ENCODE measurements at regions not wholly inside any gene's neighbourhood (a gene's known extent, or its start where the extent isn't known, plus 50 kb on each side); places are given as distances from the start of the nearest gene placed in this dataset.
"Not testable (repeated sequence)": the region's sequence is repeated elsewhere in the genome, so short reads cannot be mapped to it uniquely, and the experiment has no call there.

DNA sequence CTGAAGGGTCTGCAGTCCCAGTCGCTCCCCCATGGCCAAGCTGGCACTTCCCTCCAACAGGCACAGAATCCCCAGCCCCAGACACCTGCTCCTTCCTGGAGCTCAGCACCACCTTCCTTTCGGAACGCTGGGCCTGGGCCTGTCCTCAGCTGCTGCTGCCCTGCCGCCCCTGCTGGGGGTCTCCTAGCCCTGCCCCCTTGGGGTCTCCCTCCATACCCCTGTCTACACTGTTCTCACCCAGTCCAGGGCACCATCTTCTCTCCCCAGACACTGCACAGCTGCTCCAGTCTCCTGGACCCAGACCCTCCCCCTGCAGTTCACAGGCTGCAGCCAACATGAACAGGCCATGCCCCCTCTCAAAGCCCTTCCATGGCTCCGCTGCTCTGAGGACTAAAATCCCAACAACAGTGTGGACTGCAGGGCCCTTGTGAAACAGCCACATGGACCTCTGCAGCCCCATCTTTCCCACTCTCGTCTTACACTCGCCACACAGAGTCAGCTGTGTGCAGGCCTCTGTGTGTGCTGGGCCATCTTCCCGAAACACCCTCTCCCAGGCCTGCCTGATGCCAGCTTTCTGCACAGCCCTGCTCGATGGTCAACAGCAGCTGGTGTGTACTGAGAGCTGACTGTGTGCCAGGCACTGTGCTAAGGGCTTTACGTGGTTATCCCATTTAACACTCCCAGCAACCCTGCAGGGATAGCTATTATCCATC lies 361.3 kb downstream of the MATN1 start:
- H3K4me3 ChIP-seq (ENCODE audit: insufficient read depth, low read depth, low read length, poor library complexity, severe bottlenecking); H3K36me3 ChIP-seq (ENCODE audit: control insufficient read depth, insufficient read depth, low read length); H3K9me3 ChIP-seq (ENCODE audit: control insufficient read depth, low read length); H3K4me1 ChIP-seq (ENCODE audit: control insufficient read depth, insufficient read depth, low read length, poor library complexity, severe bottlenecking); DNase-seq; H3K27me3 ChIP-seq (replicated peaks; ENCODE audit: control insufficient read depth, insufficient read depth, low read length, poor library complexity, severe bottlenecking); H3K27ac ChIP-seq (ENCODE audit: insufficient read depth, low read length, poor library complexity, severe bottlenecking): not testable (repeated sequence)

- no peaks in the 10 kb centered on the region for H3K9me3 ChIP-seq (ENCODE audit: control insufficient read depth, low read length)
- H3K36me3 ChIP-seq (ENCODE audit: control insufficient read depth, insufficient read depth, low read length): no peaks in the 10 kb centered on the region
- no peaks in the 10 kb centered on the region for H3K4me1 ChIP-seq (ENCODE audit: control insufficient read depth, insufficient read depth, low read length, poor library complexity, severe bottlenecking)
- no peak for DNase-seq
- H3K27ac ChIP-seq (ENCODE audit: insufficient read depth, low read length, poor library complexity, severe bottlenecking): no peak overlapping the region
- H3K27me3 ChIP-seq (replicated peaks; ENCODE audit: control insufficient read depth, insufficient read depth, low read length, poor library complexity, severe bottlenecking): no peaks in the 10 kb centered on the region
- no peak overlapping the region for H3K4me3 ChIP-seq (ENCODE audit: insufficient read depth, low read depth, low read length, poor library complexity, severe bottlenecking)
Measured at GRCh38 chr1:30360753-30361152, 362.6 kb downstream of the MATN1 start.

GRCh38 chr1:30360281-30360680 lies 363.1 kb downstream of the MATN1 start:
- Histone ChIP-seq H3K27ac (ENCODE audit: insufficient read depth, low read length, poor library complexity, severe bottlenecking) (no peak overlapping the region), H3K9me3 (ENCODE audit: control insufficient read depth, low read length) (no peaks in the 10 kb centered on the region), H3K4me3 (ENCODE audit: insufficient read depth, low read depth, low read length, poor library complexity, severe bottlenecking) (no peak overlapping the region), H3K27me3 (replicated peaks; ENCODE audit: control insufficient read depth, insufficient read depth, low read length, poor library complexity, severe bottlenecking) (no peaks in the 10 kb centered on the region), H3K36me3 (ENCODE audit: control insufficient read depth, insufficient read depth, low read length) (no peaks in the 10 kb centered on the region), H3K4me1 (ENCODE audit: control insufficient read depth, insufficient read depth, low read length, poor library complexity, severe bottlenecking) (no peaks in the 10 kb centered on the region)
- DNase-seq: no peak

DNA sequence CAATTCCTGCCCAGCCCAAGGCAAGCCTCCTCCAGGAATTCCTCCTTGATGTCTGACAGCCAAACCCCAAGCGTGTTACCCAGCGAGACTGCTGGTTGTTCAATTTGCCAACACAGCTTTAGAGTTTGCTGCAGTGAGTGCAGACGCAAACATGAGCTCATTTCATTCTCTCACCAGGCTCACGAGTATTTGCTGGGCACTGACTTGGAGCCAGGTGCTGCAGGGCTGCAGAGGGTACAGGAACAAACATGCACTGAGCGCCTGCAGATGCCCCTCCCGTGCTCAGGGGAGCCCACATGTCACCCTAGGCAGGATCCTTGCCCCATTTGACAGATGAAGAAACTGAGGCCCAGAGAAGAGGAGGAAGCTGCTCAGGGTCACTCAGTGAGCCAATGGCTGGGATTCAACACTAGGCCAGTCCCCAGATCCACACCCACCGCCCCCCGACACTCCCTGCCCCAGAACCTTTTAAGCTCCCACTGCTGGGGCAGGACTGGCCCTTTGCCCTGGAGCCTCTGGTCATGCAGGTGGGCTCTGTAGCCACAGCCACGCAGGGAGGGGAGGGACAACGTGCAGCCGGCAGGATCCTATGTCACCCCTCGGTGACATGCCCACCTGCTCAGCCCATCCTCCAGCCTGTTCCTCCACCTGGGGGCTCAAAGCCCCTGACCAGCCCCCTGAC lies 363.7 kb downstream of the MATN1 start:
- Histone ChIP-seq H3K27ac (ENCODE audit: insufficient read depth, low read length, poor library complexity, severe bottlenecking) (no peak overlapping the region), H3K4me1 (ENCODE audit: control insufficient read depth, insufficient read depth, low read length, poor library complexity, severe bottlenecking) (no peaks in the 10 kb centered on the region), H3K9me3 (ENCODE audit: control insufficient read depth, low read length) (no peaks in the 10 kb centered on the region), H3K36me3 (ENCODE audit: control insufficient read depth, insufficient read depth, low read length) (no peaks in the 10 kb centered on the region), H3K4me3 (ENCODE audit: insufficient read depth, low read depth, low read length, poor library complexity, severe bottlenecking) (no peak overlapping the region), H3K27me3 (replicated peaks; ENCODE audit: control insufficient read depth, insufficient read depth, low read length, poor library complexity, severe bottlenecking) (no peaks in the 10 kb centered on the region)
- no peak for DNase-seq

DNA sequence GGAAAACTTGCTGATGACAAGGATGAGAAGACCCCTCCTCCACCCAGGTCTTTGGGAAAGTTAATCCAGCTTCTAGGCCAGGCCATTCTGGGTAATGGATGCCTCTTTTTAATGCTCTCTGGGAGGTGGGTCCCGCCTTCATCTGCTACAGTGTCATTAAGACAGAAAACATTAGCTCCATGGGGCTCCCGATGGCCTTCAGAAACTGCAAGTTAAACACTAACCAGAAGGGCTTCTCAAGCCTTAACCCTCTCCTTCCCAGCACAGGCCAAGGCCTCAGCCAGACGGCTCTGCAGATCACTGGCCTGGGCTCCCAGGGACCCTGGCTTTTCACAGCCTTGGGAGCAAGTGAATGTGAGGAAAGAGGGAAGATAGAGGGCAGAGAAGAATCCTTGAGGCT lies 364.9 kb downstream of the MATN1 start:
- no peaks in the 10 kb centered on the region for H3K27me3 ChIP-seq (replicated peaks; ENCODE audit: control insufficient read depth, insufficient read depth, low read length, poor library complexity, severe bottlenecking)

GRCh38 chr1:30356839-30357238 lies 366.5 kb downstream of the MATN1 start:
- Histone ChIP-seq H3K36me3 (ENCODE audit: control insufficient read depth, insufficient read depth, low read length) (no peaks in the 10 kb centered on the region), H3K4me1 (ENCODE audit: control insufficient read depth, insufficient read depth, low read length, poor library complexity, severe bottlenecking) (no peaks in the 10 kb centered on the region), H3K4me3 (ENCODE audit: insufficient read depth, low read depth, low read length, poor library complexity, severe bottlenecking) (no peak overlapping the region), H3K9me3 (ENCODE audit: control insufficient read depth, low read length) (no peaks in the 10 kb centered on the region), H3K27ac (ENCODE audit: insufficient read depth, low read length, poor library complexity, severe bottlenecking) (no peak overlapping the region), H3K27me3 (replicated peaks; ENCODE audit: control insufficient read depth, insufficient read depth, low read length, poor library complexity, severe bottlenecking) (no peaks in the 10 kb centered on the region)
- DNase-seq: no peak

More for the DNA sequence above, 364.9 kb downstream of the MATN1 start:
- H3K4me1 ChIP-seq (ENCODE audit: control insufficient read depth, insufficient read depth, low read length, poor library complexity, severe bottlenecking): no peaks in the 10 kb centered on the region
- DNase-seq: no peak
- no peak overlapping the region for H3K4me3 ChIP-seq (ENCODE audit: insufficient read depth, low read depth, low read length, poor library complexity, severe bottlenecking)
- no peaks in the 10 kb centered on the region for H3K9me3 ChIP-seq (ENCODE audit: control insufficient read depth, low read length)
- H3K36me3 ChIP-seq (ENCODE audit: control insufficient read depth, insufficient read depth, low read length): no peaks in the 10 kb centered on the region
- H3K27ac ChIP-seq (ENCODE audit: insufficient read depth, low read length, poor library complexity, severe bottlenecking): no peak overlapping the region

GRCh38 chr1:30354410-30354809 lies 369.0 kb downstream of the MATN1 start:
- no peak overlapping the region for H3K4me3 ChIP-seq (ENCODE audit: insufficient read depth, low read depth, low read length, poor library complexity, severe bottlenecking)
- H3K36me3 ChIP-seq (ENCODE audit: control insufficient read depth, insufficient read depth, low read length): no peaks in the 10 kb centered on the region
- no peaks in the 10 kb centered on the region for H3K27me3 ChIP-seq (replicated peaks; ENCODE audit: control insufficient read depth, insufficient read depth, low read length, poor library complexity, severe bottlenecking)
- H3K4me1 ChIP-seq (ENCODE audit: control insufficient read depth, insufficient read depth, low read length, poor library complexity, severe bottlenecking): no peaks in the 10 kb centered on the region
- no peaks in the 10 kb centered on the region for H3K9me3 ChIP-seq (ENCODE audit: control insufficient read depth, low read length)
- no peak overlapping the region for H3K27ac ChIP-seq (ENCODE audit: insufficient read depth, low read length, poor library complexity, severe bottlenecking)
- DNase-seq: no peak

GRCh38 chr1:30353637-30354036 lies 369.7 kb downstream of the MATN1 start:
- Histone ChIP-seq H3K27ac (ENCODE audit: insufficient read depth, low read length, poor library complexity, severe bottlenecking) (no peak overlapping the region), H3K9me3 (ENCODE audit: control insufficient read depth, low read length) (no peaks in the 10 kb centered on the region), H3K27me3 (replicated peaks; ENCODE audit: control insufficient read depth, insufficient read depth, low read length, poor library complexity, severe bottlenecking) (no peaks in the 10 kb centered on the region), H3K36me3 (ENCODE audit: control insufficient read depth, insufficient read depth, low read length) (no peaks in the 10 kb centered on the region), H3K4me1 (ENCODE audit: control insufficient read depth, insufficient read depth, low read length, poor library complexity, severe bottlenecking) (no peaks in the 10 kb centered on the region), H3K4me3 (ENCODE audit: insufficient read depth, low read depth, low read length, poor library complexity, severe bottlenecking) (no peak overlapping the region)
- DNase-seq: no peak

GRCh38 chr1:30348147-30348546 lies 375.2 kb downstream of the MATN1 start:
- Histone ChIP-seq H3K9me3 (ENCODE audit: control insufficient read depth, low read length) (no peaks in the 10 kb centered on the region), H3K27ac (ENCODE audit: insufficient read depth, low read length, poor library complexity, severe bottlenecking) (no peak overlapping the region), H3K4me1 (ENCODE audit: control insufficient read depth, insufficient read depth, low read length, poor library complexity, severe bottlenecking) (no peaks in the 10 kb centered on the region), H3K27me3 (replicated peaks; ENCODE audit: control insufficient read depth, insufficient read depth, low read length, poor library complexity, severe bottlenecking) (no peaks in the 10 kb centered on the region), H3K36me3 (ENCODE audit: control insufficient read depth, insufficient read depth, low read length) (no peaks in the 10 kb centered on the region), H3K4me3 (ENCODE audit: insufficient read depth, low read depth, low read length, poor library complexity, severe bottlenecking) (no peak overlapping the region)
- no peak for DNase-seq

DNA sequence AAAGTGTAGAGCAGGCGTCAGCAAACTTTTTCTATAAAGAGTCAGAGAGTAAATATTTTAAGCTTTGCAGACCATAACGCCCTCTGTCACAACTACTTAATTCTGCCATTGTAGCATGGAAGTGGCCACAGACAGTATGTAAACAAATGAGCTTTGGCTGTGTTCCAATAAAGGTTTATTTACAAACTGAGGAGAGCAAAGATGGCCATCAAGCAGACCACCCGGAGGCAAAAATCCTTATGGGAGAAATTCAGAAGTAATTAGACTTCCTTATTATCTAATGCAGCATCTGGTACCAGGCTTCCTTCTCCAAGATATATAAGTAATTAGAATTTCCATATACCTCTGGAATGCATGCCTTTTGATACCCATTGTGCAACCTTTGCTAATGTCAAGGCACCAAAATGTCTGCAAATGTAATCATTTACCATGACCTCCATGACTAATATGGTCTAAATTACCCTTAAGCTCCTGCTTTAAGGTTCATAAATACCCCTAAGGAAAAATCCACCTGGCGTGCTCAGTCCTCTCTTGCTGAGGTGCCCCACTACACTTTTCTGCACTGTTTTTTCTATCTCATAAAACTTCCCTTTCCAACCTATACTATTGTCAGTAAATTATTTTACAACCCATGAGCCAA lies 377.8 kb downstream of the MATN1 start:
- Histone ChIP-seq H3K36me3 (ENCODE audit: control insufficient read depth, insufficient read depth, low read length) (no peaks in the 10 kb centered on the region), H3K9me3 (ENCODE audit: control insufficient read depth, low read length) (no peaks in the 10 kb centered on the region), H3K4me1 (ENCODE audit: control insufficient read depth, insufficient read depth, low read length, poor library complexity, severe bottlenecking) (no peaks in the 10 kb centered on the region), H3K27me3 (replicated peaks; ENCODE audit: control insufficient read depth, insufficient read depth, low read length, poor library complexity, severe bottlenecking) (peaks cover 4% of the 10 kb centered on the region), H3K4me3 (ENCODE audit: insufficient read depth, low read depth, low read length, poor library complexity, severe bottlenecking) (no peak overlapping the region), H3K27ac (ENCODE audit: insufficient read depth, low read length, poor library complexity, severe bottlenecking) (no peak overlapping the region)
- no peak for DNase-seq
